HG02571 (cell line): ENCODE measurements at regions not wholly inside any gene's neighbourhood (a gene's known extent, or its start where the extent isn't known, plus 50 kb on each side); places are given as distances from the start of the nearest gene placed in this dataset.
"Not testable (repeated sequence)": the region's sequence is repeated elsewhere in the genome, so short reads cannot be mapped to it uniquely, and the experiment has no call there.

ENCODE experiments used
- ATAC-seq: cut with Tn5 transposase; IDR thresholded peaks from one replicate; pipeline ENCODE4 v1.9.1; 2021; ENCODE audit warnings: mild to moderate bottlenecking, moderate library complexity; ENCODE audit not compliant: unreplicated experiment

GRCh38 chr5:91285062-91285461 lies 98.1 kb downstream of the ARRDC3 start:
- ATAC-seq = not testable (repeated sequence)

- ATAC-seq = no peak
Observed at GRCh38 chr5:91283899-91284298, 99.2 kb downstream of the ARRDC3 start.

GRCh38 chr5:91283326-91283725 lies 99.8 kb downstream of the ARRDC3 start:
- no peak for ATAC-seq

GRCh38 chr5:91282210-91282609 lies 100.9 kb downstream of the ARRDC3 start:
- ATAC-seq = no peak

GRCh38 chr5:91281401-91281800 lies 101.7 kb downstream of the ARRDC3 start:
- ATAC-seq = no peak

GRCh38 chr5:91280362-91281269 lies 102.5 kb downstream of the ARRDC3 start:
- ATAC-seq = peak; percentile 90

GRCh38 chr5:91277840-91278239 lies 105.3 kb downstream of the ARRDC3 start:
- ATAC-seq = no peak

DNA sequence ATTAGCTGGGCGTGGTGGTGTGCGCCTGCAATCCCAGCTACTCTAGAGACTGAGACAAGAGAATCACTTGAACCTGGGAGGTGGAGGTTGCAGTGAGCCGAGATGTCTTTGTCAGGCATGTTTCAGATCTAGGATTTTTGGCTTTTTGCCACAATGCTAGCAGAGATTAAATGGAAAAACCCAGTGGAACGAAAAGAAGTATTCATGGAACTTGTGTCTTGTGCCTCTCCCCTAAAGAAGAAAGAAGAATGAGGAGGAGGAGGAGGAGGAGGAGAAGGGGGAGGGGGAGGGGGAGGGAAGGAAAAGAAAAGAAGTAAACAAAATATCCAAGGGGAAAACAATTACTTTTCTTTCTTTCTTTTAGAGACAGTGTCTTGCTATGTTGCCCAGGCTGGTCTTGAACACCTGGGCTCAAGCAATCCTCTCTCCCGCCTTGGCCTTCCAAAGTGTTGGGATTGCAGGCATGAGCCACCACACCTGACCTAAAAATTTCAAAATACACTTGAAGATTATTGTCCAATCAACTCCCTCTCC lies 106.0 kb downstream of the ARRDC3 start:
- no peak for ATAC-seq

- ATAC-seq = peak; percentile 86
Observed at GRCh38 chr5:91272858-91273257, 110.3 kb downstream of the ARRDC3 start.

DNA sequence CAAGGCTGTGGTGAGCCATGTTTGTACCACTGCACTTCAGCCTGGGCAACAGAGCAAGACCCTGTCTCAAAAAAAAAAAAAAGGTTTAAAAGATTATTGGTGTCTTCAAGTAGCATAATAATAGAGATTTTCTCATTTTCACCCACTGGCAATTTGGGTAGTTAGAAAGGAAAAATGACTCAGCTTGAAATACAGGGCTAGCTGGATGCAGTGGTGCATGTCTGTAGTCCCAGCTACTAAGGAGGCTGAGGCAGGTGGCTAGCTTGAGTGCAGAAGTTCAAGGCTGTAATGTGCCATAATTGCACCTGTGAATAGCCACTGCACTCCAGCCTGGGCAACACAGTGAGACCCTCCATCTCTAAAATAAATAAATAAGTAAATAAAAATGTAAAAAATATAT lies 111.1 kb downstream of the ARRDC3 start:
- peak; percentile 48 for ATAC-seq

DNA sequence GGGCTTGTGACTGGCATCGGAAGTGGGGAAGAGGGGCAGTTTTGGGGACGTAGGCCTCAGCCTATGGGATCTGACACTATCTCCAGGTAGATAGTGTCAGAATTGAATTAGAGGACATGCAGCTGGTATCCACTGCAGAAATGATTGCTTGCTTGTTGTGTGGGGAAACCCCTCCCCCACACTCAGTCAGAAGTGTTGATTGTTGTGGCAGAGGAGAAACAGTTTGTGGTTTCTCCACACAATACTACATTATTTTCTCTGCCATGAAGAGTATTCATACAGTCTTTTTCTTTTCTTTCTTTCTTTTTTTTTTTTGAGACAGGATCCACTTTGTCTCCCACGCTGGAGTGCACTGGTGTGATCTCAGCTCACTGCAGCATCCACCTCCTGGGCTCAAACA lies 113.9 kb downstream of the ARRDC3 start:
- ATAC-seq = no peak

DNA sequence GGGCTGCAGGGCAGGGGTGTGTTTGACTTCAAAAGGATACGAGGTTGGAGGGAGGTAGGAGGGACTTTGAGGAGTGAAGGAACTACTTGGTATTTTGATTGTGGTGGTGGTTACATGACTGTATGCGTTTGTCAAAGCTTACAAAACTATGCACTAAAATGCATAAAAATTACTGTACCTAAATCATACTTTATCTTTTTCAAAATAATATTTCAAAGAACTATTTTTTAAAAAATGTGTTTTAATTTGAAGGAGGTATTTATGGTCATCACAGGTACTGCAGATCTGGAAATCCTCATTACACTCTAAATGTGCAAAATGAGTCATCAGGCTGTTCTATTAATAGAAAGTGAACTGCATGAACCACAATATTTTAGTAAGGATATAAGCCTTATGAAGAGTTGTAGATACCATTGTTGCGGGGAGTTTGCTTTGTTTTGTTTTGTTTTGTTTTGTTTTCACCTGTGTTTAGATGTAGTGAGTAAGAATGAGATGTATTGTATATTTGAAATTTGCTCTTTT lies 116.9 kb downstream of the ARRDC3 start:
- peak; percentile 46 for ATAC-seq

DNA sequence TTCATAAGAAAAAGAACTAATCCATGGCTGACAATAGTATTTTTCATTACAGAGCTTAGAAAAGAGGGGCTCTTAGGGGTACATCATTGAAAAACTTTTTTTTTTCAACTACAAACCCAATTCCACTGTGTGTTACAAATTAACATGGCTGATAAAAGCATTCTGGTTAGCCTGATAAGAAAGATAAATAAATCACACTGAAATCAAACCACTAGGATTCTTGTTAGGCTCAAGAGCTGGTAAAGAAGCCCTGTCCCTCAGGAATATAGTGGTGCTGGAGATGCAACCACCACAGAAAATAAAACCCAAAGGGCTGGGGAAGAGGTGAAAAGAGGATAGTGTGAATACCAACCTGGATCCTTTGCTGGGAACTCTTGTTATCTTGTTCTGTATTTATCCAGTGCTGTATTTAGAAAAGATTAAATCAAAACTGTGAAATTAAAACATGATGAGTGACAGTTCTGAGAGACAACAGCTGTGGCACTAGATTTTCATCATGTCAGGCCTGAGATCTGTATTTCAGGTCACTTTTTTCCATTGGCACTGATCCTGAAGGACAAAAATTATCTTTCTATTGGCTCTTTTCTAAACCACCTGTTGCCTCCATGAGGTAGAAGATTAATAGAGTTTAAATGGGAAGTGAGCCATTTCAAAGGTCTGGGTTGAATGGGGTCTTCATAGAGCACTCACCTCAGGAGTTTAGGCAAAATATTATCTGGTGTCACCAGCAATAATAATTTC lies 118.6 kb downstream of the ARRDC3 start:
- ATAC-seq = no peak

GRCh38 chr5:91263898-91264297 lies 119.2 kb downstream of the ARRDC3 start:
- ATAC-seq = no peak

GRCh38 chr5:91257301-91257700 lies 125.8 kb downstream of the ARRDC3 start:
- no peak for ATAC-seq

DNA sequence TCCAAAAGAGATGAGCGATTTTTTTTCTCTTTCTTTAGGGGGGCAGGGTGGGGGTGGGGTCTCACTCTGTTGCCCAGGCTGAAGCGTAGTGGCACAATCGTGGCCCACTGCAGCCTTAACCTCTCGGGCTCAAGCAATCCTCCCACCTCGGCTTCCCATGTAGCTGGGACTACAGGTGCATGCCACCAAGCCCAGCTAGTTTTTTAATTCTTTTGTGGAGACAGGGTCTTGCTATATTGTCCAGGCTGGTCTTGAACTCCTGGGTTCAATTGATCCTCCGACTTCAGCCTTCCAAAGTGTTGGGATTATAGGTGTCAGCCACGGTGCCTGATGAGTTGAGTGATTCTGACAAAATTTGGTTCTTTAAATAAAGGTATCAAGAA lies 127.0 kb downstream of the ARRDC3 start:
- ATAC-seq = no peak

GRCh38 chr5:91255396-91256141 lies 127.5 kb downstream of the ARRDC3 start:
- no peak for ATAC-seq

DNA sequence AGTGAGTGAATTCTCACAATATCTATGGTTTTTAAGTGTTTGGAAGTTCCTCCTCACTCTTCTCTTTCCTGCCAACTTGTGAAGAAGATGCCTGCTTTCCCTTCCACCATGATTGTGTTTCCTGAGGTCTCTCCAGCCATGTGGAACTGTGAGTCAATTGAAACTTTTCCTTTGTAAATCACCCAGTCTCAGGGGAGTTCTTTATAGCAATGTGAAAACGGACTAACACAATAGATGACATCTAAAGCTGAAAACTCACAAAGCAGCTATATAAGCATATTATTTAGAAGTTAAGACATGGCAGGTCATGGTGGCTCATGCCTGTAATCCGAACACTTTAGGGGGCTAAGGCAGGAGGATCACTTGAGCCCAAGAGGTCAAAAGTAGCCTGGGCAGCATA lies 130.2 kb downstream of the ARRDC3 start:
- no peak for ATAC-seq

DNA sequence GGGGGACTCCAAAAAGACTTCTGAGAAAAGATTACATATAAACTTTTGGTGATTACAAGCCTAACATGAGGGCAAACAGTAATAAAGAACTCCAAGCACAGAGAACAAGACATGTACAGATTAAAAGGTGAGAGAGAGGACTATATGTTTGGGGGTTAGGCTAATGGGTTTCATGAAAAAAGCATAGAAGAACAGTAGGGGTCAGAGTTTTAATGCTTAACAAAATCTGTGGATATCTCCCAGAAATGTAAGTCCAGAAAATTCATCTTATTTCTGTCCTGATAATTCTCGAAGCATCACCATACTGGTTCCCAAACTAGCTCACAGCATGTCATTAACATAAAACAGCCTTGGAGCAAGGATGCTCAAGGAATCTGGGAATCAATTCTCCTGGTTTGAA lies 137.2 kb downstream of the ARRDC3 start:
- no peak for ATAC-seq

GRCh38 chr5:91245074-91245452 lies 138.1 kb downstream of the ARRDC3 start:
- no peak for ATAC-seq
